Nephron (organoid): ENCODE measurements at regions not wholly inside any gene's neighbourhood (a gene's known extent, or its start where the extent isn't known, plus 50 kb on each side); places are given as distances from the start of the nearest gene placed in this dataset.
A peak's percentile ranks its signal among the peaks of the same experiment; 100 is the strongest.

ENCODE experiments used
- H3K27ac Mint-ChIP-seq, 3 experiments: 2 replicates each; pipeline ENCODE4 v1.8.0; 2020; ENCODE audit warnings: mixed read lengths in 3 of 3, mild to moderate bottlenecking in 2 of 3, moderate library complexity in 1 of 3
- H3K27me3 Mint-ChIP-seq: 2 replicates; pipeline ENCODE4 v1.8.0; 2021; ENCODE audit warnings: low read depth, mild to moderate bottlenecking, moderate library complexity, mixed read lengths
- H3K36me3 Mint-ChIP-seq: 2 replicates; pipeline ENCODE4 v1.8.0; 2020; ENCODE audit warnings: low read depth, mixed read lengths
- H3K4me1 Mint-ChIP-seq: 2 replicates; pipeline ENCODE4 v1.8.0; 2020; ENCODE audit warnings: mixed read lengths
- H3K4me3 Mint-ChIP-seq, 3 experiments: 2 replicates each; pipeline ENCODE4 v1.8.0; 2020; ENCODE audit warnings: mild to moderate bottlenecking in 3 of 3, mixed read lengths in 3 of 3, moderate library complexity in 2 of 3
- H3K9me3 Mint-ChIP-seq: 2 replicates; pipeline ENCODE4 v1.8.0; 2020; ENCODE audit warnings: mixed read lengths
- CTCF ChIP-seq, 3 experiments: fragments of 200-600 bp; sonication (generic); IDR thresholded peaks; one replicate each; pipeline ENCODE4 v1.5.0; 2021; ENCODE audit warnings: antibody characterized with exemption in 3 of 3; ENCODE audit not compliant: unreplicated experiment in 3 of 3

GRCh38 chr18:11392980-11393885 lies 216.2 kb upstream of the SLC35G4 start:
- Mint-ChIP-seq H3K27ac (peak overlapping the region; percentile 83 to 86 (median 84)), H3K27me3 (no peaks in the 10 kb centered on the region), H3K4me1 (peaks cover 23% of the 10 kb centered on the region), H3K36me3 (no peaks in the 10 kb centered on the region), H3K4me3 (no peak overlapping the region), H3K9me3 (no peaks in the 10 kb centered on the region)
- no peak for TF ChIP-seq CTCF (IDR thresholded peaks at IDR 0.05; ENCODE audit: unreplicated experiment in 3 of 3)

GRCh38 chr18:11392292-11392691 lies 217.1 kb upstream of the SLC35G4 start:
- no peaks in the 10 kb centered on the region for H3K36me3 Mint-ChIP-seq
- H3K9me3 Mint-ChIP-seq = no peaks in the 10 kb centered on the region
- no peaks in the 10 kb centered on the region for H3K27me3 Mint-ChIP-seq
- TF ChIP-seq CTCF (IDR thresholded peaks at IDR 0.05; ENCODE audit: unreplicated experiment in 3 of 3) = no peak
- peak overlapping the region in 1 of 3 experiments; percentile 84 for H3K27ac Mint-ChIP-seq
- peaks cover 21% of the 10 kb centered on the region for H3K4me1 Mint-ChIP-seq
- no peak overlapping the region for H3K4me3 Mint-ChIP-seq

- no peak overlapping the region for H3K27ac Mint-ChIP-seq
- no peak overlapping the region for H3K4me3 Mint-ChIP-seq
- no peaks in the 10 kb centered on the region for H3K9me3 Mint-ChIP-seq
- no peaks in the 10 kb centered on the region for H3K36me3 Mint-ChIP-seq
- H3K27me3 Mint-ChIP-seq = no peaks in the 10 kb centered on the region
- H3K4me1 Mint-ChIP-seq = peaks cover 19% of the 10 kb centered on the region
- TF ChIP-seq CTCF (IDR thresholded peaks at IDR 0.05; ENCODE audit: unreplicated experiment in 3 of 3) = no peak
These were observed 217.7 kb upstream of the SLC35G4 start for GRCh38 chr18:11391661-11392060.

GRCh38 chr18:11388755-11389680 lies 220.4 kb upstream of the SLC35G4 start:
- TF ChIP-seq CTCF (IDR thresholded peaks at IDR 0.05; ENCODE audit: unreplicated experiment in 3 of 3) = no peak
- Mint-ChIP-seq H3K4me3 (no peak overlapping the region), H3K27me3 (no peaks in the 10 kb centered on the region), H3K9me3 (no peaks in the 10 kb centered on the region), H3K36me3 (no peaks in the 10 kb centered on the region), H3K27ac (no peak overlapping the region), H3K4me1 (peaks cover 15% of the 10 kb centered on the region)

- H3K27ac Mint-ChIP-seq = no peak overlapping the region
- no peak overlapping the region for H3K4me3 Mint-ChIP-seq
- TF ChIP-seq CTCF (IDR thresholded peaks at IDR 0.05; ENCODE audit: unreplicated experiment in 3 of 3) = peak in 1 of 3 experiments; percentile 15
- no peaks in the 10 kb centered on the region for H3K9me3 Mint-ChIP-seq
- H3K4me1 Mint-ChIP-seq = peaks cover 11% of the 10 kb centered on the region
- no peaks in the 10 kb centered on the region for H3K36me3 Mint-ChIP-seq
- H3K27me3 Mint-ChIP-seq = no peaks in the 10 kb centered on the region
These were observed 221.5 kb upstream of the SLC35G4 start for GRCh38 chr18:11387880-11388279.
